Upper lobe of left lung (tissue), 6 donors: ENCODE measurements at regions not wholly inside any gene's neighbourhood (a gene's known extent, or its start where the extent isn't known, plus 50 kb on each side); places are given as distances from the start of the nearest gene placed in this dataset.

Source experiments
- ATAC-seq, 2 donors: fragments of 200-7000 bp; cut with Tn5 transposase; one replicate each; pipeline ENCODE4 v1.9.1; 2022; ENCODE audit warnings: mild to moderate bottlenecking in 2 of 2, moderate library complexity in 2 of 2; ENCODE audit not compliant: low FRiP score in 2 of 2
- DNase-seq, 2 donors: peaks; one replicate each; pipeline ENCODE4 v3.0.0-alpha.2; 2019 to 2020
- H3K27ac ChIP-seq, 4 donors: fragments of 200-600 bp; sonication (generic); one replicate each; pipeline ENCODE4 v1.5.1; 2016 to 2019
- H3K27me3 ChIP-seq, 4 donors: fragments of 200-600 bp; sonication (generic); one replicate each; pipeline ENCODE4 v1.5.1; 2017 to 2019
- H3K36me3 ChIP-seq, 4 donors: fragments of 200-600 bp; sonication (generic); one replicate each; pipeline ENCODE4 v1.5.1; 2016 to 2019
- H3K4me1 ChIP-seq, 4 donors: fragments of 200-600 bp; sonication (generic); one replicate each; pipeline ENCODE4 v1.5.1; 2018 to 2019
- H3K4me3 ChIP-seq, 4 donors: fragments of 200-600 bp; sonication (generic); one replicate each; pipeline ENCODE4 v1.5.1; 2017 to 2019; ENCODE audit warnings: mild to moderate bottlenecking in 2 of 4, moderate library complexity in 1 of 4
- H3K9me3 ChIP-seq, 4 donors: fragments of 200-600 bp; sonication (generic); one replicate each; pipeline ENCODE4 v1.5.1; 2018 to 2019
- EP300 ChIP-seq, 4 donors: sonication (generic); formaldehyde crosslinking; IDR thresholded peaks; one replicate each; pipeline ENCODE4 v1.5.1; 2017; ENCODE audit warnings: antibody characterized with exemption in 4 of 4, control low read depth in 2 of 4
- POLR2A ChIP-seq, 4 donors: fragments of 450-650 bp; IDR thresholded peaks; one replicate each; pipeline ENCODE4 v1.5.1; 2016 to 2017; ENCODE audit warnings: antibody characterized with exemption in 4 of 4, mild to moderate bottlenecking in 2 of 4
- POLR2AphosphoS5 ChIP-seq, 2 donors: sonication (generic); formaldehyde crosslinking; IDR thresholded peaks; one replicate each; pipeline ENCODE4 v1.5.1; 2017; ENCODE audit warnings: antibody characterized with exemption in 2 of 2
- WGBS, 2 donors: methylation state at CpG; one replicate each; pipeline ENCODE4 v1.1.5; 2017 to 2018; 5-methylcytosine and 5-hydroxymethylcytosine counted together
- TF ChIP-seq, protein P1 (sequence below), 6 experiments: fragments of 450-650 bp in 4 of 6; fragments of 200-600 bp in 2 of 6; sonication (generic) in 2 of 6; IDR thresholded peaks; one replicate each; pipeline ENCODE4 v1.5.1; 2016 to 2019; ENCODE audit warnings: antibody characterized with exemption in 6 of 6
- donor health status: DM: no; HTN: no; CAD: no; lungs with moderate emphysema.
- donor health status: DM: no; HTN: yes; CAD: no; lungs with severe emphysema.

DNA sequence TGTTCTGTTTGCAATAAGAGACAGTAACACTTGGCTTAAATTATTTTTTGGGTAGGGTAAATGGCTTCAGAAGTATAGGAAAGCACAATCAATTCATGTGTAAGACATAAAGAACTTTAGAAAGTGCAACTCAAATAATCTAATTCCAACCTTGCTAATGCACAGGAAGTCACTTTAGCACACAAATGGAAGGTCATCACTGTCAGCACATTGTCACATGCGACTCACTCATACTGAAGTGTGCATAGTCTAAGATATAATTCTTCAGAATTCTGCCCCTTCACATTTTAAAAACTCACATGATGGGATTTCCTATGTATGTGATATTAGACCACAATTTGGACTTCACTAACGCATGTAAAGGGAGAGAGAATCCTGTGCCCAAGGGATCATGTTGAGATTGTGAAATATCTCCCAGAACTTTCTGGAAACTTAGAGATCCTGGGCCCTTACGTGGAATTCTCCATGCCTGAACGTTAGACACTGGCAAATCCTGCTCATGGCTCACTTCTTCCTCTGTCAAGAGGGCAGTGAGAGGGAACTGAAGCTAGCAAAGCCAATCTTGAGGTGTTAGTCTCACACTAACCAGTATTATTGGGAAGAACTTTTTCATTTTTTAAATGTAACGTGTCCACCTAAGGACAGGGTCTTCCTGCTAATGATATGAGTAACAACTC, 403.2 kb upstream of the PTGER4 start:
- 79 to 87% methylated on average over 5 of the region's 5 CpGs for WGBS, 2 donors
- DNase-seq = no peak

GRCh38 chr5:40274568-40274967, 405.1 kb upstream of the PTGER4 start:
- no peak for TF ChIP-seq POLR2AphosphoS5 (IDR thresholded peaks at IDR 0.05)
- no peak for DNase-seq
- ATAC-seq = no peak
- Histone ChIP-seq H3K9me3 (no peaks in the 10 kb centered on the region), H3K27ac (no peak overlapping the region), H3K36me3 (no peaks in the 10 kb centered on the region), H3K27me3 (no peaks in the 10 kb centered on the region), H3K4me3 (no peak overlapping the region), H3K4me1 (no peaks in the 10 kb centered on the region)
- 58 to 74% methylated on average over 1 of the region's 1 CpG for WGBS, 2 donors

More for the DNA sequence above, 403.2 kb upstream of the PTGER4 start:
- H3K27me3 ChIP-seq = no peaks in the 10 kb centered on the region
- no peak for TF ChIP-seq POLR2A (IDR thresholded peaks at IDR 0.05)
- TF ChIP-seq POLR2AphosphoS5 (IDR thresholded peaks at IDR 0.05) = no peak
- TF ChIP-seq, protein P1, sequence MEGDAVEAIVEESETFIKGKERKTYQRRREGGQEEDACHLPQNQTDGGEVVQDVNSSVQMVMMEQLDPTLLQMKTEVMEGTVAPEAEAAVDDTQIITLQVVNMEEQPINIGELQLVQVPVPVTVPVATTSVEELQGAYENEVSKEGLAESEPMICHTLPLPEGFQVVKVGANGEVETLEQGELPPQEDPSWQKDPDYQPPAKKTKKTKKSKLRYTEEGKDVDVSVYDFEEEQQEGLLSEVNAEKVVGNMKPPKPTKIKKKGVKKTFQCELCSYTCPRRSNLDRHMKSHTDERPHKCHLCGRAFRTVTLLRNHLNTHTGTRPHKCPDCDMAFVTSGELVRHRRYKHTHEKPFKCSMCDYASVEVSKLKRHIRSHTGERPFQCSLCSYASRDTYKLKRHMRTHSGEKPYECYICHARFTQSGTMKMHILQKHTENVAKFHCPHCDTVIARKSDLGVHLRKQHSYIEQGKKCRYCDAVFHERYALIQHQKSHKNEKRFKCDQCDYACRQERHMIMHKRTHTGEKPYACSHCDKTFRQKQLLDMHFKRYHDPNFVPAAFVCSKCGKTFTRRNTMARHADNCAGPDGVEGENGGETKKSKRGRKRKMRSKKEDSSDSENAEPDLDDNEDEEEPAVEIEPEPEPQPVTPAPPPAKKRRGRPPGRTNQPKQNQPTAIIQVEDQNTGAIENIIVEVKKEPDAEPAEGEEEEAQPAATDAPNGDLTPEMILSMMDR (IDR thresholded peaks at IDR 0.05) = no peak
- no peak for TF ChIP-seq EP300 (IDR thresholded peaks at IDR 0.05)
- H3K36me3 ChIP-seq = no peaks in the 10 kb centered on the region
- ATAC-seq = no peak
- peak overlapping the region in 1 of 4 donors; percentile 20 for H3K27ac ChIP-seq
- H3K4me1 ChIP-seq = no peaks in the 10 kb centered on the region
- no peaks in the 10 kb centered on the region for H3K9me3 ChIP-seq
- no peak overlapping the region for H3K4me3 ChIP-seq

GRCh38 chr5:40273936-40274335, 405.8 kb upstream of the PTGER4 start:
- Histone ChIP-seq H3K9me3 (no peaks in the 10 kb centered on the region), H3K36me3 (no peaks in the 10 kb centered on the region), H3K27ac (no peak overlapping the region), H3K27me3 (no peaks in the 10 kb centered on the region), H3K4me1 (no peaks in the 10 kb centered on the region), H3K4me3 (no peak overlapping the region)
- 80 to 81% methylated on average over 1 of the region's 1 CpG for WGBS, 2 donors
- no peak for DNase-seq
- TF ChIP-seq, protein P1 (IDR thresholded peaks at IDR 0.05) = no peak
- TF ChIP-seq POLR2A (IDR thresholded peaks at IDR 0.05) = no peak
- no peak for TF ChIP-seq EP300 (IDR thresholded peaks at IDR 0.05)
- TF ChIP-seq POLR2AphosphoS5 (IDR thresholded peaks at IDR 0.05) = no peak
- ATAC-seq = no peak

- no peak overlapping the region for H3K4me3 ChIP-seq
- H3K27me3 ChIP-seq = no peaks in the 10 kb centered on the region
- WGBS, 2 donors = 80 to 93% methylated on average over 2 of the region's 2 CpGs
- H3K27ac ChIP-seq = no peak overlapping the region
- ATAC-seq (no peak), DNase-seq (no peak)
- no peaks in the 10 kb centered on the region for H3K4me1 ChIP-seq
- H3K9me3 ChIP-seq = no peaks in the 10 kb centered on the region
- TF ChIP-seq EP300 (IDR thresholded peaks at IDR 0.05) (no peak), POLR2A (IDR thresholded peaks at IDR 0.05) (no peak), POLR2AphosphoS5 (IDR thresholded peaks at IDR 0.05) (no peak)
- TF ChIP-seq, protein P1 (IDR thresholded peaks at IDR 0.05) = no peak
- no peaks in the 10 kb centered on the region for H3K36me3 ChIP-seq
These were observed 408.2 kb upstream of the PTGER4 start for GRCh38 chr5:40271476-40271875.

DNA sequence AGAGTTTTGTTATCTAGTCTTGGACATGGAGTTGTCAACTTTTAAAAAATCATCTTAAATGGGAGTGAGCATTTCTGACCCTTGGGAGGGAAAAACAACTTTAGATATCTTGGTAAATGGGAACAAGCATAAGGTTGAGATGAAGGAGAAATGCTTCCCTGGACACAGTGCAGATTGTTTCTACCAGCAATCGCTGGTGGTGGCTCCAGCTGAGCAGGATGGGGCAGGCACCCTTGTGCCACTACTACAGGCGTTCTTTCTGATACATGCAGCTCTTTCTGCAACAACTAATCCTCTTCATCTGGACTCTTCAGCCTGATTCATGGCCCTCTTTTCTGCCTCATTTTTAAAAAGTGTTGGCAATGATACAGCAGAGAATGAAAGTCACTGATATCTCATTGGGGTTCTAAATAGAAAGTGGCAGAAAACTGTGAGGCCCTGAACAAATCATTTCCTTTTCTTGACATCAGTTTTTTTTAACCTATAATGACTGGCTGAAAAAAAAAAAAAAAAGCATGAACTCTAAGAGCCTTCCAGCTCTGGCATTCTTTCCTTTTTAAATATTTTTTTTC, 409.4 kb upstream of the PTGER4 start:
- Histone ChIP-seq H3K27ac (no peak overlapping the region), H3K4me3 (no peak overlapping the region), H3K4me1 (no peaks in the 10 kb centered on the region), H3K27me3 (no peaks in the 10 kb centered on the region), H3K9me3 (no peaks in the 10 kb centered on the region), H3K36me3 (no peaks in the 10 kb centered on the region)
- peak in 1 of 2 donors; percentile 59 for ATAC-seq
- no peak for DNase-seq
- TF ChIP-seq EP300 (IDR thresholded peaks at IDR 0.05) (no peak), POLR2AphosphoS5 (IDR thresholded peaks at IDR 0.05) (no peak), POLR2A (IDR thresholded peaks at IDR 0.05) (no peak)
- TF ChIP-seq, protein P1 (IDR thresholded peaks at IDR 0.05) = no peak
- 77 to 79% methylated on average over 2 of the region's 2 CpGs for WGBS, 2 donors
